B cell (primary cell): ENCODE measurements at regions not wholly inside any gene's neighbourhood (a gene's known extent, or its start where the extent isn't known, plus 50 kb on each side); places are given as distances from the start of the nearest gene placed in this dataset.

ENCODE experiments used
- ATAC-seq: fragments of 200-7000 bp; cut with Tn5 transposase; one replicate; pipeline ENCODE4 v1.10.0; 2021; ENCODE audit warnings: low read depth, mild to moderate bottlenecking, moderate number of reproducible peaks, moderate library complexity
- CTCF ChIA-PET: fragments of 350-600 bp; sonication (Branson Sonifier 250); formaldehyde crosslinking; loops from one replicate; lab custom pipeline; 2021; ENCODE audit warnings: antibody characterized with exemption, inconsistent platforms; lab: Charles Lee
- POLR2A ChIA-PET: fragments of 350-600 bp; sonication (Branson Sonifier 250); formaldehyde crosslinking; loops from one replicate; lab custom pipeline; 2021; ENCODE audit warnings: antibody characterized with exemption; lab: Charles Lee
- DNase-seq: peaks from one replicate; pipeline ENCODE4 v3.0.0; 2013
- H2AFZ ChIP-seq: 2 replicates; pipeline ENCODE4 v1.6.1; 2012; ENCODE audit warnings: mild to moderate bottlenecking, low read depth, low read length; ENCODE audit not compliant: insufficient read depth, poor library complexity, severe bottlenecking
- H3K27ac ChIP-seq, 2 donors: 1 replicate in 1 of 2; 2 replicates in 1 of 2; pipeline ENCODE4 v1.5.1; 2012 to 2013; ENCODE audit warnings: low read length in 2 of 2, mild to moderate bottlenecking in 2 of 2, moderate library complexity in 1 of 2
- H3K27me3 ChIP-seq, 4 experiments: fragments of 200-600 bp in 1 of 4; sonication (generic) in 1 of 4; replicated peaks in 1 of 4; 1 replicate in 2 of 4; 2 replicates in 2 of 4; pipeline versions ENCODE4 v1.6.1 to v1.7.0; 2013 to 2016; ENCODE audit warnings: low read length in 3 of 4, mild to moderate bottlenecking in 2 of 4, mixed read lengths in 1 of 4, moderate library complexity in 1 of 4; ENCODE audit not compliant: insufficient read depth in 4 of 4, control insufficient read depth in 3 of 4; ENCODE audit errors: control extremely low read depth in 1 of 4
- H3K36me3 ChIP-seq, 2 experiments: replicated peaks in 1 of 2; 1 replicate in 1 of 2; 2 replicates in 1 of 2; pipeline versions ENCODE4 v1.6.1 to v1.7.1; 2013; ENCODE audit warnings: low read length in 1 of 2; ENCODE audit not compliant: insufficient read depth in 2 of 2, control insufficient read depth in 1 of 2; ENCODE audit errors: control extremely low read depth in 1 of 2, extremely low read depth in 1 of 2
- H3K4me1 ChIP-seq, 2 donors: fragments of 200-600 bp in 1 of 2; sonication (generic) in 1 of 2; 1 replicate in 1 of 2; 2 replicates in 1 of 2; pipeline versions ENCODE4 v1.5.1 to v1.6.1; 2013 to 2017; ENCODE audit warnings: low read length in 2 of 2; ENCODE audit not compliant: control insufficient read depth in 2 of 2, insufficient read depth in 2 of 2
- H3K4me2 ChIP-seq: replicated peaks from 2 replicates; pipeline ENCODE3; 2012; ENCODE audit warnings: mild to moderate bottlenecking, low read depth, low read length; ENCODE audit not compliant: poor library complexity, severe bottlenecking
- H3K4me3 ChIP-seq, 5 experiments: fragments of 200-600 bp in 1 of 5; sonication (generic) in 1 of 5; 1 replicate in 3 of 5; 2 replicates in 2 of 5; pipeline versions ENCODE4 v1.5.1 to v1.7.0; 2011 to 2016; ENCODE audit warnings: low read length in 4 of 5, mild to moderate bottlenecking in 4 of 5, low read depth in 2 of 5, control low read depth in 1 of 5, moderate library complexity in 1 of 5; ENCODE audit not compliant: insufficient read depth in 1 of 5; ENCODE audit errors: control extremely low read depth in 1 of 5, extremely low read depth in 1 of 5
- H3K79me2 ChIP-seq: fragments of 200-600 bp; sonication (generic); one replicate; pipeline ENCODE4 v1.6.0; 2016; ENCODE audit warnings: low read length; ENCODE audit not compliant: control insufficient read depth, insufficient read depth
- H3K9ac ChIP-seq: fragments of 200-600 bp; sonication (generic); 2 replicates; pipeline ENCODE4 v1.6.1; 2017; ENCODE audit warnings: mild to moderate bottlenecking, low read length, moderate library complexity
- H3K9me3 ChIP-seq, 3 donors: one replicate each; pipeline versions ENCODE4 v1.6.1 to v1.7.1; 2013; ENCODE audit warnings: low read length in 2 of 3; ENCODE audit not compliant: control insufficient read depth in 2 of 3, insufficient read depth in 1 of 3; ENCODE audit errors: control extremely low read depth in 1 of 3
- H4K20me1 ChIP-seq: 2 replicates; pipeline ENCODE4 v1.6.0; 2012; ENCODE audit warnings: mild to moderate bottlenecking, low read length; ENCODE audit not compliant: insufficient read depth, control insufficient read depth, poor library complexity, severe bottlenecking
- H3K27ac Mint-ChIP-seq: one replicate; pipeline ENCODE4 v1.8.0; 2021; ENCODE audit warnings: mixed read lengths
- H3K27me3 Mint-ChIP-seq: one replicate; pipeline ENCODE4 v1.8.0; 2021; ENCODE audit warnings: mixed read lengths
- H3K4me1 Mint-ChIP-seq: one replicate; pipeline ENCODE4 v1.8.0; 2021; ENCODE audit warnings: mixed read lengths
- H3K4me3 Mint-ChIP-seq: one replicate; pipeline ENCODE4 v1.8.0; 2021; ENCODE audit warnings: mixed read lengths
- H3K9me3 Mint-ChIP-seq: one replicate; pipeline ENCODE4 v1.8.0; 2022; ENCODE audit warnings: mixed read lengths; ENCODE audit not compliant: insufficient read depth
- EZH2 ChIP-seq: IDR thresholded peaks from 2 replicates; pipeline ENCODE4 v1.6.1; 2012; ENCODE audit warnings: borderline replicate concordance, low read depth, mild to moderate bottlenecking, moderate library complexity, low read length; ENCODE audit not compliant: insufficient read depth, poor library complexity, severe bottlenecking
- WGBS: methylation state at CpG from one replicate; pipeline ENCODE4 v1.1.5; 2013; ENCODE audit warnings: missing lambda C conversion rate; ENCODE audit not compliant: insufficient coverage; 5-methylcytosine and 5-hydroxymethylcytosine counted together
- intact Hi-C: fragments of 100-400 bp; cut with micrococcal nuclease; formaldehyde crosslinking; loops from one replicate; pipeline ENCODE4 v1.10.0; 2022
- TF ChIP-seq, protein P1 (sequence below): fragments of 200-600 bp; IDR thresholded peaks from one replicate; pipeline ENCODE4 v1.8.0; 2022; ENCODE audit warnings: antibody characterized with exemption, mild to moderate bottlenecking

DNA sequence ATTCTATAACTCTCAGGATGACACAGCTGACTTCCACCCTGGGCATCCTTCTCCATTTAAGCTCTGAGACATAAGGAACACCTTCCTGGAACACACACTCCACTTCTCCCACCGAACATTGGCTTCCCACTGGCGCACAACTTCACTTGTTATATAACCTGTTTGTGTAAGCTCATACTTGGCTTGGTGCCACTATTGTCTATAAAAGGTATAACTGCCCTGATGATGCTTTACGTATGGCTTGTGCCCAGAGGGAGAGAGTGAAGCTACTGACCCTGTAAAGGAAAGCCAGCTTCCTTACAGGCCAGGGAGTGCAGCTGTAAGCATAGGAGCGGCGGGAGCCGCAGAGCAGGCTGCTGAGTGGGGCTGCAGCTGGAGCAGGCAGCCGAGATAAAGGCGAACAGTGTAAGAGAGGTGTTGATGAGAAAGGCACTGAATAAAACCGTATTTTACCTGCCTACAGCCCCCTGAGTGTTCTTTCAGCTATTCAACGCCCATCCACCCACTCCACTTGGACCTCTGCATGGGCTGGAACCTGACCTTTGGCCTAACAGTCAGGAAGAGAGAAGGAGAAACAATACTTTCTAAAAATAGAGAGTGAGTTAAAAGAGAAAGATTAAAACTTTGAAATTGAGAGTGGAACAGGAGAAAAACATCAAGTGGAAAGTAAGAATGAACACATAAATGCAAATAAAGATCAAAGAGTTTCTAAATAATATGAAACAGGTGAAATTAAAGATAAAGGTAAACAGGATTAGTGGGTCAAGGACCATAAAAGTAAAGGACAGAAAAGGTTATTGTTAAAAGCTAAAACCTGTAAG is 252.1 kb upstream of the ARHGAP42 start:
- Histone ChIP-seq H3K4me2 (no peak overlapping the region), H3K27ac (no peak overlapping the region), H3K79me2 (no peaks in the 10 kb centered on the region), H3K36me3 (no peaks in the 10 kb centered on the region), H3K9ac (no peak overlapping the region), H3K9me3 (peaks cover 0 to 7% (median 0%) of the 10 kb centered on the region in 3 donors), H3K4me1 (no peaks in the 10 kb centered on the region), H2AFZ (no peak overlapping the region), H4K20me1 (no peaks in the 10 kb centered on the region), H3K27me3 (no peaks in the 10 kb centered on the region), H3K4me3 (no peak overlapping the region)
- intact Hi-C loops = no loop called here
- DNase-seq (no peak), ATAC-seq (no peak)
- ChIA-PET CTCF (no interaction called here), POLR2A (no interaction called here)
- peaks cover 2% of the 10 kb centered on the region for H3K9me3 Mint-ChIP-seq
- no peak for TF ChIP-seq EZH2
- TF ChIP-seq, protein P1, sequence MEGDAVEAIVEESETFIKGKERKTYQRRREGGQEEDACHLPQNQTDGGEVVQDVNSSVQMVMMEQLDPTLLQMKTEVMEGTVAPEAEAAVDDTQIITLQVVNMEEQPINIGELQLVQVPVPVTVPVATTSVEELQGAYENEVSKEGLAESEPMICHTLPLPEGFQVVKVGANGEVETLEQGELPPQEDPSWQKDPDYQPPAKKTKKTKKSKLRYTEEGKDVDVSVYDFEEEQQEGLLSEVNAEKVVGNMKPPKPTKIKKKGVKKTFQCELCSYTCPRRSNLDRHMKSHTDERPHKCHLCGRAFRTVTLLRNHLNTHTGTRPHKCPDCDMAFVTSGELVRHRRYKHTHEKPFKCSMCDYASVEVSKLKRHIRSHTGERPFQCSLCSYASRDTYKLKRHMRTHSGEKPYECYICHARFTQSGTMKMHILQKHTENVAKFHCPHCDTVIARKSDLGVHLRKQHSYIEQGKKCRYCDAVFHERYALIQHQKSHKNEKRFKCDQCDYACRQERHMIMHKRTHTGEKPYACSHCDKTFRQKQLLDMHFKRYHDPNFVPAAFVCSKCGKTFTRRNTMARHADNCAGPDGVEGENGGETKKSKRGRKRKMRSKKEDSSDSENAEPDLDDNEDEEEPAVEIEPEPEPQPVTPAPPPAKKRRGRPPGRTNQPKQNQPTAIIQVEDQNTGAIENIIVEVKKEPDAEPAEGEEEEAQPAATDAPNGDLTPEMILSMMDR = no peak
- no peak overlapping the region for H3K27ac Mint-ChIP-seq
- H3K4me1 Mint-ChIP-seq = no peaks in the 10 kb centered on the region
- H3K27me3 Mint-ChIP-seq = no peaks in the 10 kb centered on the region
- no peak overlapping the region for H3K4me3 Mint-ChIP-seq
- WGBS = 92% methylated on average over 5 of the region's 10 CpGs

DNA sequence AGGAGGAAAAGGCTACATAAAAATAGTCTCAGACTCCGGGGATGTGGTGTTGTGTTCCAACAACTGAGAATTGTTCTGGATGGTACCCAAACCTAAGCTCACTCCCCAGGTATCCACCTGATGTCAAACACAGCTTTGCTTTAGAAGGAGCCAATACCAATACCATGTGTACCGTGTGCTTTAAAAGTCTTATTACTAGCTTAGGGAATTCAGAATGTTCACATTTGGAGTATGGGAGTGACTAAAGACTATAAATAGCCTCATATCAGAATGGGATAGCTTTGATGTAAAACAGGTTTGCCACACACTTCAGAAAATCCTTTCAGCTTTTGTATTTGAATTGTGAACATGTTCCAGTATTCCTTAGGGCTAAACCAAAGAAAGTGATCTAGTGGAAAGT is 248.7 kb upstream of the ARHGAP42 start:
- Histone ChIP-seq H3K9ac (no peak overlapping the region), H3K27ac (no peak overlapping the region), H3K4me1 (no peaks in the 10 kb centered on the region), H3K36me3 (no peaks in the 10 kb centered on the region), H3K9me3 (peaks cover 0 to 7% (median 1%) of the 10 kb centered on the region in 3 donors), H3K4me2 (no peak overlapping the region), H3K79me2 (no peaks in the 10 kb centered on the region), H2AFZ (no peak overlapping the region), H4K20me1 (no peaks in the 10 kb centered on the region), H3K27me3 (no peaks in the 10 kb centered on the region), H3K4me3 (no peak overlapping the region)
- no peaks in the 10 kb centered on the region for H3K27me3 Mint-ChIP-seq
- no peak overlapping the region for H3K4me3 Mint-ChIP-seq
- ChIA-PET CTCF (no interaction called here), POLR2A (no interaction called here)
- H3K9me3 Mint-ChIP-seq = peaks cover 2% of the 10 kb centered on the region
- H3K27ac Mint-ChIP-seq = no peak overlapping the region
- intact Hi-C loops = no loop called here
- WGBS = no CpG with 5 or more reads among the region's 2 CpGs
- no peak for ATAC-seq
- TF ChIP-seq EZH2 = no peak
- TF ChIP-seq, protein P1 = no peak
- no peaks in the 10 kb centered on the region for H3K4me1 Mint-ChIP-seq
- no peak for DNase-seq
